Hematopoietic multipotent progenitor cell (in vitro differentiated cells): ENCODE measurements at regions not wholly inside any gene's neighbourhood (a gene's known extent, or its start where the extent isn't known, plus 50 kb on each side); places are given as distances from the start of the nearest gene placed in this dataset.
A peak's percentile ranks its signal among the peaks of the same experiment; 100 is the strongest.

Source experiments
- DNase-seq, 3 donors: peaks; one replicate each; pipeline ENCODE4 v3.0.0-alpha.2; 2011 to 2015; ENCODE audit warnings: low read depth in 2 of 3, low spot score in 2 of 3

GRCh38 chr10:70987396-70988130 is 99.2 kb upstream of the PCBD1 start:
- DNase-seq = no peak

- DNase-seq = peak in 1 of 3 donors; percentile 4
Measured at GRCh38 chr10:70990156-70990555, 101.8 kb upstream of the PCBD1 start.

DNA sequence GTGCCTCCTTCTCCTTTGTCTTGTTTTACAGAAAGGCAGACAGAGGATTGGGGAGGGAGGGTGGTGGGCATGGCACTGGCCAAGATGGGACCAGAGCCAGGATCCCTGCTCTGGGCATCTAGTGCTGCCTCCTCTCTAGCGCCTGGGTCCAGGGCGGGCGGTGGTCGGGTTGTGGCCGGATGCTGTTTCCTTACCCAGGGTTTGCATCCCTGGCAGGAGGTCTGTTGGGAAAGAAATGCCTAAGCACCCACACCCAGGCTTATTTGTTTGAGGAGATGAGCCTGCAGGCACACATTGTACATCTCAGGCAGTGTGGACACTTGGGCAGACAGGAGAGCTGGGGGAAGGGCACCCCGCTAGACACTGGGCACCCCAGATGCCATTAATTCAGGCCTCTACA is 102.3 kb upstream of the PCBD1 start:
- DNase-seq = no peak

- no peak for DNase-seq
Measured at GRCh38 chr10:70991140-70992124, 103.1 kb upstream of the PCBD1 start.

DNA sequence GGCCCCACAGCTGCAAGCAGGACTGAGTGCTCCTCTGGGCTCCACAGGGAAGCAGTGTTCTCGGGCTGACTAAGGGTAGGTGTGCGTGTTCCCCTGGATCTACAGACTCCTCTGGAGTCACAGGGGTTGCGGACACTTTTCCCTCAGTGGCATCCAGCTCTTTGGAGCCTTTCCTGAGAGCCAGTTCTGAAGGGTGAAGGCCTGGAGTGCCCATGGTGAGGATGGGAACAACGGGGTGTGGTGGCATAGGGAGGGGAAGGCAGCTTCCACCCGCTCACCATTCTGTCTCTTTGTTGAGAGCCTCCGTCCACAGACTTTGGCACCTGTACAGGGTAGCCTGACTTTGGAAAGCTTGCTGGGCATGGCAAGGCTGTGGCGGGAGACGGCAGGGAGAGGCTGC is 104.1 kb upstream of the PCBD1 start:
- no peak for DNase-seq

DNA sequence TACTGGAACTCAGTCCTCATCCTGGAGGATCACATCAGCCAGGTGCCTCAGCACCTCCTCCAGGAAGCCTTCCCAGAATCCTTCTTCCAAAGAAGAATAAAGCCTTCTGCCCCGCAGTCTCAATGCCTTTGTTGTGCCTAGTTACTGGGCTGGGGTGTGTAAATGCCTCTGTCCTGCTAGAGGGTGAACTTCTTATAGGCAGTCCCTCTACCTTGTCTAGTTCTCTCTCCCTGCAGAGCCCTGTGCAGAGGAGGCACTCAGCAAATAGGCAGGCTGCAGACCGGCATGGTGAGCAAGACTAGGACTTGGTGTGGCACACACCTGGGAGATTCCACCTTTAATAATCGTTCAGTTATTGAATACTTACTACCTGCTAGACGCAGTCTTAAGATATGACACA is 104.7 kb upstream of the PCBD1 start:
- no peak for DNase-seq

DNA sequence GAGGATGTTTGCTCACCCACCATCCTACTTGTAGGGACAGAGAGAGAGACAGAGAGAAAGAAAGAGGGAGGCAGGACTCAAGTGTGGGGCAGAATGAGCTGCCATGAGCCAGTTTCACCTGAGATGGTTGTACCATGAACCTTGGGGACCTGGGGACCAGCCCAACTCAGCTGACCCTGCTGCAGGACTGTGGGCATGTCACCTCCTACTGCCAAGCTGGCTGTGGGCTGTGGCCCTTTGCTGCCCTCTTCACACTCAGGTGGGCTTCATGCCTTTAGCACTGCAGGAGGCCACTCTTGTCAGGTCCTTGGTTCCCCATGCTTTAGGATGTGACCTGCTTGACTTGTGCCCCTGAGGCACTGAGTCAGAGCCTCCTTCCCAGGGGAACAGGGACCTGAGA is 108.2 kb upstream of the PCBD1 start:
- DNase-seq = no peak

DNA sequence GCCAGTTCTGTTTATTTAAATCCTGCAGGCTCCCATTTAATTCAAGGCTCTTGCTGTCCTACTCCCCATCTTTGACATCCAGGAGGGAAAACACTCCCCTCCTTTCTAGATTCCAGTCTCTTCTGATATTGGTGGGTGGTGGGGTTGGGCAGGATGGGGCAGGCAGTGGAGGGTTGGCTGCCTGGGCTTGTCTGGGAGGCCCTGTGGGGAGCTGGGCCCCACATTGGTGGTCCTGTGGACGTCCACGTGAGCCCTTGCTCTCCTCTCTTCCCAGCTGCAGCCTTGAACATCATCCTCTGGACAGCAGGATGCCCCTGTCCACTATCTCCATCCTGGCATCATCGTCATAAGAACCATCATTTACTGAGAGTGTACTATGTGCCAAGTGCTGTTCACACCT is 108.9 kb upstream of the PCBD1 start:
- no peak for DNase-seq

GRCh38 chr10:70998086-70998485 is 109.7 kb upstream of the PCBD1 start:
- DNase-seq = no peak

DNA sequence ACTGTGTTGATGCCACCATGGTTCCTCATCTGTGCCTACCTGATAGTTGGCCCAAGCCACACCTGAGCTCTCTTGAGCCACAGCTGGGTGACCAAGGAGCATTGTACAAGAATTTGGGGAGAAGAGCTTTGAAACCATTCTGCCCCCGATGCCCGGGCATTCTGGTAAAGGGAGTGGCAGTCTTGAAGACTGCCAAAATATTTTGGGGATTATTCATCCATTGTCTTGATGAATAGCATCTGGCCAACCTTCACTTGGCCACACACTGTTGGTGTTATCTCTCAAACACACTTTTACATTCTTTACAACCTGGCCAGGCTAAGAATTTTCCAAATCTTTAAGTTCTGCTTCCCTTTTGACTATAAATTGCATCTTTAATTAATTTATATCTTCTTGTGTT is 113.1 kb upstream of the PCBD1 start:
- DNase-seq = no peak

- no peak for DNase-seq
Measured at GRCh38 chr10:71004176-71005075, 116.1 kb upstream of the PCBD1 start.

- no peak for DNase-seq
Measured at GRCh38 chr10:71005337-71006305, 117.3 kb upstream of the PCBD1 start.

GRCh38 chr10:71006506-71006905 is 118.1 kb upstream of the PCBD1 start:
- no peak for DNase-seq

- no peak for DNase-seq
Measured at GRCh38 chr10:71007516-71007915, 119.2 kb upstream of the PCBD1 start.

DNA sequence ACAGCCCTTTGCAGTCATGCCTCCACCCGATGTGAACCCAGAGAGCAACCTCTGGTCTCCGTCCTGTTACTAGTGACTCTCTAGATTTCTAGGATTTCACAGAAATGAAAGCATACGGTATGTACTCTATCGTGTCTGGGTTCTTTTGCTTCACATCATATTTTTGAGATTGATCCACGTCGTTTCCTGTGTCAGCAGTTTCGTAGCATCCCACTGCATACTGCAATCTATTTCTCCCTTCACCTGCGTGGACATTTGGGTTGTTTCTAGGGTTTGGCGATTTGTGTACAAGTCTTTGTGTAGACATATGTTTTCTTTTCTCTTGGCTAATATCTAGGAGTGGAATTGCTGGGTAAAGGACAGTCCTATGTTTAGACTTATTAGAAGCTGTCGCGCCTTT is 119.8 kb upstream of the PCBD1 start:
- no peak for DNase-seq

- DNase-seq = no peak
Measured at GRCh38 chr10:71009126-71009525, 120.8 kb upstream of the PCBD1 start.

DNA sequence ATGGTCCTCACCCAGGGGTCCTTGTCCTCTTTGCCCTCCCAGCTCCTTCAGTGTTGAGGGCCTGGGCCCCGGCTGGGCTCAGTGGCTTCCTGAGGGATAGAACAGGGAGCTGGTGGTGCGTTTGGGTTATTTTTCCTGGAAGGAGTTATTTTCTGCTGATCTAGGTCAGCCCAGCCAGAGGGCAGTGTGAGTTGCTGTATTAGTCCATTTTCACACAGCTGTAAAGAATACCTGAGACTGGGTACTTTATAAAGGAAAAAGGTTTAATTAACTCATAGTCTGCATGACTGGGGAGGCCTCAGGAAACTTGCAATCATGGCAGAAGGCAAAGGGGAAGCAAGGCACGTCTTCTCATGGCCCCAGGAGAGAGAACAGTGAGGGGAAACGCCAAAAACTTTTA is 122.4 kb upstream of the PCBD1 start:
- no peak for DNase-seq

DNA sequence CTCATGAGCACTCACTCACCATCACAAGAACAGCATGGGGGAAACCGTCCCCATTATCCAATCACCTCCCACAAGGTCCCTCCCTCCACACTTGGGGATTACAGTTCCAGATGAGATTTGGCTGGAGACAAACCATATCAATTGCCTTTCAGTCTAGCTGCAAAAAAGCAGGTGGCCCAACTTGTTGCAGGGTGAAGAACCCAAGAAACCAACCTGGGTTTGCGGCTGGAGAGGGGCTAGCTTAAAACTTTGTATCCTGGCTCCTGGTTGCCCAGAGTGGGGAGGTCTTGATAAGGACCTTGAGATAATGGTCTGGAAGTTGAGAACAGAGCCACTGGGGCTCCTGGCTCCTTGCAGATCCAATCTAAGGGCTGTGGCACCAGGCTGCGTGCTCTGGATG is 122.8 kb upstream of the PCBD1 start:
- DNase-seq = no peak

DNA sequence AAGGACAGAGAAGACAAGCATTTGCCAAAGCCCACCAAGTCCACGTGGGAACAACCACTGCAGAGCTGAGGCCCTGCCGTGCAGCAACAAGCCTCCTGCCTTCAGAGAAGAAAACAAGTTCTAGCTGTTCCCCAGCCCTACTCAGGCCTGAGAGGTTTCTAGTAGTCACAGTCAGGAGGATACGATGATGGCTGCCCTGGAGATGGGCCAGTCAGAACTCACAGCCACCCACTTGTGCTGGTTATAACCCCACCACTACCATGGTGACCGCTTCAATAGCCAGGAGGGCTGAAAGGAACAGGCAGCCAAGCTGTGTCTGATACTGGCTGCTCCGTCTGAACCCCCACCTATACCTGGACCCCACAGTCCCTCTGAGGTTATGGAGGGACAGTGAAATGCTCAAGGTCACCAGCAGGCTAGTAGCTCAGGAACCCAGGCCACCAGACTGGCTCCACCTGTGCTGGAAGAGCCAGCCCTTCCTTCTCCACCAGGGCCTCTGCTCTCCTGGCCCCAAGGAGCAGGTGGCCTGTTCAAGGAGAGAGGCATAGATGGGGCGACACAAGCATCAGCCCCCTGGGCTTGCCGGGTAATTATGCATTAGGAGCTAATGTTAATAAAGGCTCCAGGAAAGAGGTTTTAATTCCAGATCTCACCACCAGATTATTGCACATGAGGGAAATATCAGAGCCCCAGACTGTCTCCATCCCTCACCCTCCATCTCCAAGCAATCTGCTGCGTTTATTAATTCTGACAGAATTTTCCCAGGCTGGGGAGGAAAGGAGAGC is 125.8 kb upstream of the PCBD1 start:
- no peak for DNase-seq
